NCI-H69 (cell line): ENCODE measurements at regions not wholly inside any gene's neighbourhood (a gene's known extent, or its start where the extent isn't known, plus 50 kb on each side); places are given as distances from the start of the nearest gene placed in this dataset.
"Not testable (repeated sequence)": the region's sequence is repeated elsewhere in the genome, so short reads cannot be mapped to it uniquely, and the experiment has no call there.

ENCODE experiments used
- DNase-seq: peaks from one replicate; lab custom pipeline; 2025; lab: John Stamatoyannopoulos, UW

DNA sequence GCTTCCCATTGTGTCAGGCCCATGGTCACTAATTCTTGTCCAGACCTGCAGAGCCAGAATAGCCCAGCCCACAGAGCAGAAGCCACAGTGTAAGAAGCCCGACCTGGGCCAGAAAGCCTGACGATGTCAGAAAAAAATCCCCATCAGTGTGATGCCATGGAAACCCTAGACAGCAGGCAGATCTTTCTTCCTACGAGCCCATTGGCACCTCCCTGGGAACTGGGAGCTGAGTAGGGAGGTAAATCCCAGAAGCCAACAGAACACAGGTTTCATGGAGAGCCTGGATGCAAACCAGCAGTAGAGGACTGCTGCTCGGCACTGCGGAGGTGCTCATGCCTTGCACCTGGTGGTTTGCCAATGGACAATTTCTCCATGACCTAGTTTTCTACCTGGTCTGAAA, 82.2 kb upstream of the SLC22A16 start:
- no peak for DNase-seq

DNA sequence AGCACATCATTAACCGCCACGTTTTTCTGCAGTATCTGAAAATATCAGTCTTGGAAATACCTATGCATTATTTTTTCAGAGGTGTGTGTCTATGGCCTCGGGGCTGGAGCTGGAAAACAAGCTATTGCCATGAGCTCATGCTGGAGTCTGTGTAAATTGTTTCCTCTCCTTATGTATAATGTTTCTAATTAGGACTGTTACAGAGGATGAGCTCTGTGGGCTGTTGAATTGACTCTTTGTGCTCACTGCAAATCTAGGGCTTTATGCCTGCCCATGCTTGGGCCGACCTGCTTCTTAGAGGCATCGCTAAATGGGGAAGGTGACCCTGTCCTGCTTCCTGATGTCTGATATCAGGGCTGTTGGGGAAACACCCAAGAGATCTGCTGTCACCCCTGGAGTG, 80.8 kb upstream of the SLC22A16 start:
- DNase-seq, result peak; percentile 31

DNA sequence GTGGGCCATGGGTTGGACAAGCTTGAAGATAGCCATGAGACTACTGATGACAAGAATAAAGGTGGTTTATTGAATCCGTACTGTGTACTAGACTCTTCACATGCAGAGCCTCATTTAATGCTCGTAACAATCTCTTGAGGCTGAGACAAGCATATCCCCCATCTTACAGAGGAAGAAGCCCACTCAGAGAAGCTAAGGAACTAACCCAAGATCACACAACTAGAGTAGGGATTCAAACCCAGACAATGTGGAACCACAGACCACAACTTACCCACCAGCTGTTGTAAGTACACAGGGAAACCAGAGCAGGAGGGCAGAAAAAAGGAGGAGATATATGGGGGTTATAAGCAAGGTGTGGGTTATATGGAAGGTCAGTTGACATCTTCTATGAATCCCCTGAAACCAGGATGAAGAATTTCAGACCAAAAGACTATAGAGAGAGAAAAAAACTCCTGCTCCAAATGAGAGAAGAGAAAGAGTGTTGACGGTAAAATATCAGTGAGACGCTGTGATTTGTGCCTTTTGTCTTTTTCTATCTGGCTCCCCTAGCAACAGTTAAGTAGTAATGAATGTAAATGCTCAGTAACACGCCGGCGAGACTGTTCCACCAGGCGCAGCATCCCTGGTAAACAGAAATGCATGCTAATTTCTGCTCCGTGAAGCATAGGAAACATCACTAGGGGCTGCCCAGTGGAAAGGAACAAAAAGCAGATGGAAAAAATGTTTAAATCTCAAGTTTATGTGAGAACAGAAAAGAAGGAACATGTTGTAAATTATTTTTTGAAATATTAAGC, 80.1 kb upstream of the SLC22A16 start:
- no peak for DNase-seq

DNA sequence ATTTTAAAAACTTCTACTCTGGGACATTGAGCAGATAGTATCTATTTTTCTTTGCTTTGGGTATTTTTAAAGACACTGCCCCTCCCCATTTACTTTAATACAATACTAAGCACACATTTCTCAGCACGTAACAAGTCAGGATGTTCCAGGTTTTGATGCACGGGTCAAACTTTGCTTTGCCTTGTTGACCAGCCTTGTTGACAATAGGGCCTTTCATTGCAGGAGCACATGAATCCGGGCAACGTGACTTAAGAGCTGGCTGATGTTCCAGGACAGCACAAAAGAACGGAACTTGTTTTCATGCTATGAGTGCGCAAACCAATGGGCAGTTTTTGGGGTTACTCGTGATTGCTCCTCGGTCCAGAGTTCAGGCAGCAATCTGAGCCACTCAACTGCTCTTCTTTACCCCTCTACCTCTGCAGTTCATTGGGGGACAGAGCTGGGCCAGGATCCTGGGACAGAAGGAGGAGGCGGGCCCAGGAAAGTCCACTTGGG, 78.6 kb upstream of the SLC22A16 start:
- no peak for DNase-seq

DNA sequence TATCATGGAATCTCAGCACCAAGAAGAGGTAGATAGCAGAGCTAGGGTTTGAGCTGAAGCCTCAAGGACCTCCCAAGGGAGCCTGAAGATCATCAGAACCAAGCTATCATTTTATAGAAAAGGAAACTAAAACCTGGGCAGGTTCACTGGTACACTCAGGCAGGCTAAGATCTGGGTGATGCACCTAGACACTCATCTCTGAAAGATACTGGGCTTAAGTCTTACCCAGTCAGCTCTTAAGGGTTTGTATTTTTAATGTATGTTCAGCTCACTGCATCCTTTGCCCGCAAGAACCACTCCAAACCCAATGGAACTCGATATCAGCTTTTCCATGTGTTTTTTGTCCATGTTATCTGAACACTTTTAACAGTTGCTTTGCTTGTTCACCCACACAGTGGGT, 78.0 kb upstream of the SLC22A16 start:
- DNase-seq, result no peak

DNA sequence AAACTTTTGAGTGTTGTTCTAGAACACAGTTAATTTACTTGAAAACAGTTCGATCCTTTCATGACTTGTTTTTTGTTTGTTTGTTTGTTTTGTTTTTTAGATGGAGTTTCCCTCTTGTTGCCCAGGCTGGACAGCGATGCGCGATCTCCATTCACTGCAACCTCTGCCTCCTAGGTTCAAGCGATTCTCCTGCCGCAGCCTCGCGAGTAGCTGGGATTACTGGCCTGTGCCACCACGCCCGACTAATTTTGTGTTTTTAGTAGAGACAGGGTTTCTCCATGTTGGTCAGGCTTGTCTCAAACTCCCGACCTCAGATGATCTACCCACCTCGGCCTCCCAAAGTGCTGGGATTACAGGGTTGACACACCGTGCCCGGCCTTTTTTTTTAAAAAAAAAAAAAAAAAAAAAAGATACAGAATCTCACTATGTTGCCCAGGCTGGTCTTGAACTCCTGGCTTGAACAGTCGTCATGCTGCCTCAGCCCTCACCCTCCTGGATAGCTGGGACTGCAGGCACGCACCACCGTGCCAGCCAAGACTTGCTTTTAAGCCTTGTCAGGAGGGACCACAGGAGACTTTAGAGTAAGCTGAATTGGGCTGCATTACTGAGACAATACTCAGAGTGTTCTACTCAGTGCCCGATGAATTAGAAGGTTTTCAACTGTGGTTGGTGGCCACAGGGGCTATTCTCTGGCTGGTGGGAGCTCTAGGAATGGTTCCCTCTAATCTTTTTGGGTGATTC, 76.7 kb upstream of the SLC22A16 start:
- no peak for DNase-seq

DNA sequence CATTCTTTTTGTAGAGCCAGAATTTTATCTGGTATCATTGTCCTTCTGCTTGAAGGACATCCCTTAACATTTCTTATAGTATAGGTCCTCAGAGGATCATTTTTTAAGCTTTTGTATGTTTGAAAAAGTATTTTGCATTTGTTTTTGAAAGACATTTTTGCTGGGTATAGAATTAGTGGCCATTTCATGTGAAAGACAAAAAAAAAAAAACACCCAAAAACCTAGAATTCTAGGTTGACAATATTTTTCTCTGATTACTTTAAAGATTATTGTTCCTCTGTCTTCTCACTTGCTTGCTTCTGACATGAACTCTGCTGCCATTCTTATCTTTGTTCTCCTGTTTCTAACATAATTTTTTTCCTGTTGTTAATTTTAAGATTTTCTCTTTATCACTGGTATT, 75.7 kb upstream of the SLC22A16 start:
- DNase-seq, result no peak

DNA sequence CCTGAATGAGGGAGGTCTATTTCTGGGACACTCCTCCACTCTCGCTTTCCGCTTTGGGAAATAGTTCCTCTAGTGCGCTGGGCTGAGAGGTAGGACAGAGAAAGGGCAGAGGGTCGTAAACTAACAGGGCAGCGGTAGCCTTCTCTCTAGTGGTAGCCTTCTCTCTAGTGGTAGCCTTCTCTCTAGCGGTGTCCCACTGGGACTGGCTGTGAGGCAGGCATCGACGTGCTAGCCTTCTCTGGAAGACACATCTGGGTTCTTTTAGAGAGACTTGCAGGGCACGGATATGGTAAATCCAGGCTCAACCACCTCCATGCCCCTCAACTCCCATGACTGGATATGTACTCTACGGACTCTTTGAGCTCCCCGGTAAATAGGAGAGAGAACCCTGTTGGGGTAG, 74.7 kb upstream of the SLC22A16 start:
- no peak for DNase-seq

DNA sequence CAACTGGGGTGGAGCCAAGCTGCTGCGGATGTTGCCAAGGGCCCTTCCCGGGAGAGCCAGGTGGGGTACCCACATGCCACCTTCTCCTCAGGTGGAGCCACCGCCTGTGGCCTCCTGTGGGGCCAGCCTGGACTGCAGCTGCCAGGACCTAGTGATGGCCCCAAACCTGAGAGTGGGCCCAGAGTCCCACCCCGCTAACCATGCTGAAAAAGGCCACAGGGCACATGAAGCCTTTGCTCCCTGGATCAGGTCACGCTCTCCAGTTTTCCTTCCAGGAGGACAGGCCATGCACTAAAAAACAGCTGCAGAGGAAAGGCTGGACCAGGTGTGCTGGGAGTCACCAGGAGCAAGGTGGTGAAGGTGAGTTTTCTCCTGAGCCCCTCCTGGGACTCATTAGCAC, 73.9 kb upstream of the SLC22A16 start:
- peak; percentile 77 for DNase-seq

DNA sequence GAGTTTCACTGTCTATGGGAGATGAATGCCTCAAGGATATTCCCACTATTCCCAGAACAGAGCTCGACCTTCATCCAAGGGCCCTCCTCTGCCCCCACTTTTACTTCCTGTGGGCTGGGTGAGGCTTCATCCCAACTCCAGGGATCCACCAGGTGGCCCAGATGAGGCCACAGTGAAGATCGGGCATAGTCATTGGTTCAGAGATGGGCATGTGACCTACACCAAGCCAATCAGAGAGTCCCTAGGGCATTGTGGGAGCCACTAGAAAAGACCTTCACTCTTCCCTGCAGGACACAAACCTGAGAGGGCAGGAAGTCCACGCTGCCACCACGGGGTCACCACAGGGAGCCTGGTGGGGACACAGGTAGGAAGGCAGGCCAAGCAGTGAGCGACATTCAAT, 72.9 kb upstream of the SLC22A16 start:
- no peak for DNase-seq

DNA sequence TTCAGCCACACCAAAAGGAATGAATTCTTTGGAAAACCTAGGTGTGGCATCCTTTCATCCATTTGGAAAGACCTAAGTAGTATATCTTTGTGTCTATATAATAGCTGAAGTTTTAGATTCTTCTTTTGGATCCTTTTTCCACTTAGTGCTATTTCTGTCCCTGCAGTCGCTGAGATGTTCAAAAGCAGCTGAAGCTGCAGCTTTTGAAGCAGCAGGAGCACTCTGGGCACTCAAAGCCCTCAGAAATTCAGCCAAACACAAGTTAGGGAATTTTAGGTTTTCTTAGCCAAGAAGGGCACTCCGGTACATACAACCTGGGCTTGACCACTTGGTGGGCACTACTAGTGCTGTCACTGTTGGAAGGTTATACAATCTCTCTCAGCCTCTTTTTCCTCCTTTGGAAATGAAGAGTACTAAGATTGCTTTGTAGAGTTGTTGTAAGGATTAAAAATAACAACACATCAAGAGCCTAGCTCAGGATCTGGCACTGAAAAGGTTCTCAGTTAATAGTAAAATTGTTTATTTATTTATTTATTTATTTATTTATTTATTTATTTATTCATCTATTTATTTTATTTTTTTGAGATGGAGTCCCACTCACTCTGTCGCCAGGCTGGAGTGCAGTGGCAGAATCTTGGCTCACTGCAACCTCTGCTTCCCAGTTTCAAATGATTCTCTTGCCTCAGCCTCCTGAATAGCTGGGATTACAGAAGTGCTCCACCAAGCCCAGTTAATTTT, 71.9 kb upstream of the SLC22A16 start:
- no peak for DNase-seq

DNA sequence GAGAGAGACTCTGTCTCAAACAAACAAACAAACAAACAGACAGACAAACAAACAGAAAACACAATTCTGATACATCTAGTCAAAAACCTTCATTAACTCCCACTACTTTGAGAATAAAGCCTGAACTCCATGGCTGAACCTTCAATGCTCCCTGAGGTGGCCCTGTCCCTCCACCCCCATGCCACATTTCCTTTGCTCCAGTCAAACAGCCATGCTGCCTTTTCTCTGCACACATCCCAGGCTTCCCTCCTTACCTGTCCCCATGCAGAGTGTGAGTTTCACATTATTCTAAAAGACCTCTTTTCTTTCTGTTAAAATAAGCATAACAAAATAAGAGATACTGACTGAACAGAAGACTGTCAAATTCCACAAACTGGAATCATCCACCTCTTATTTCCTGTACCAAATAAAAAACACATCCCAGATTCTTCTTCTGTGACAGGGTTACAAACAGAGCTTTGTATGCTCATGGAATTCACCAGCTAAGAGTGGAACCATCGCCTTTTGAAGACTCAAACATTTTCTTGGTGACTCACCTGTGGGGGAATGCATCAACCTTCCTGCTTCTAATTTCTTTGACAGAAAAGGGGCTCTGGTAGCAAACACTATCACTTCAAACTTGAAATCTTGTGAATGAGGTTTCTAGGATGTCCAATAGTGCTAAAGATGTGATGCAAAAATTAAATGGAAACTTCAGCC, 71.0 kb upstream of the SLC22A16 start:
- DNase-seq, result no peak

DNA sequence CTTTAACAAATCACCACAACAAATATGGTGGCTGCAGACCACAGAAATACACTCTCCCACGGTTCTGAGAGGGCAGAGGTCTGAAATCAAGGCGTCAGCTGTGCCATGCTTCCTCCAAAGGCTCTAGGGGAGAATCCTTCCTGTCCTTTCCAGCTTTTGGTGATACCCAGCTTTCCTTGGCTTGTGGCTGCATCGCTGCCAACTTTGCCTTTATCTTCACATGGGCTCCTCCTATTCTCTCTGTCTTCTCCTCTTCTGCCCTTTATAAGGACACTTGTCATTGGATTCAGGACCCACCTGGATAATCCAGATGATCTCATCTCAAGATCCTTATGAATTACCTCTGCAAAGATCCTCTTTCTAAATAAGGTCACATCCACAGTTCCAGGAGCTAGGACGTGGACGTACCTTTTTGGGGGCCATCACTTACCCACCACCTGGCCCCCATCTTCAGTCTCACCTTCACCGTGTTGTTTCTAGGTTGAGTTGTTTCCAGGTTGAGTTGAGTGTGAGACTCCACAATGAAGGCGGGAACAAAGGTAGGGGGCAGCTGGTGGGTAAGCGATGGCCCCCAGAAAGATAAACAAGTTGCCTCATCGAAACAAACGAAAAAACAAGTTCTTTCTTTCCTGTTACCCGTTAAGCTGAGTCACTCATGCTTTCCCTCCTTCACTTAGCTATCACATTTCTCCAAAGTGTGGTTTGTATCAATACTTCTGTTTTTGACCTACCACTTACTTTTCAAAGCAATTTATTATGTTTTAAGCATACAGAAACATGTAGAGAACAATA, 68.9 kb upstream of the SLC22A16 start:
- DNase-seq, result no peak

DNA sequence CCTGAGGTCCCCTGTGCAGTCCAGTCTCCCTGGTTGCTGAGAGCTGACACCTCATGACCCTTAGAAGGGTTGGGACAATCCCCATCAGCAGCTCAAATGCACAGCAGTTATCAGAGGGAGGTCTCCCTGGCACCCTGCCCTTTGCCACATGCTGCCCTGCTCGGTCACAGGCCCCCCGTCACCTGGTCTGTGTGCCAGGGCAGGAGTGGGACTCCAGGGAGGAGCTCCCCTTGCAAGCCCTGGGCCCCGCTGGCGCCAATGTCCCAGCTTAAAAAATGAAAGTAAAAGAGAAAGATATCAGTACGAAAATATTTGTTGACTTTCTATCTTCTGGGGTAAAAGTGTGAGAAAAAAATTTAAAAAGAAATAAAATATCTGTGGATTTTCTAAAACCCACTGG, 68.1 kb upstream of the SLC22A16 start:
- DNase-seq, result no peak

DNA sequence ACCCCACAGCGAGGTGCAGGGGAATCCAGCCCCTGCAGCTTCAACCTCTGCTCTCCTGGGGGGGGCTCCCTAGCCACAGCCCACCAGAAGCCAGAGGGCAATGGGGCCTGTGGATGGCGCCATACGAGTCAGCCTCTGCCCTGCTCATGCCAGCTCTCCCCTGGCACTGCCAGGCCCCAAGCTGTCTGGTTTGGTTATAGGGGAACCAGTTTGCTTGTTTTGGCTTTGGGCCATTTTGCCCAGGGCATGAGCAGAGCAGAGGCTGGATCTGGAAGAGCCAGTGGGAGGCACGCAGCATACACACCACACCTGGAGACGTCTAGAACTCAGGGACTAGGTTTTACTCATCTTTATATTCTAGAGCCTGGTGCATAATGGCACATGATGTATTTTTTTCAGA, 66.7 kb upstream of the SLC22A16 start:
- peak; percentile 89 for DNase-seq

DNA sequence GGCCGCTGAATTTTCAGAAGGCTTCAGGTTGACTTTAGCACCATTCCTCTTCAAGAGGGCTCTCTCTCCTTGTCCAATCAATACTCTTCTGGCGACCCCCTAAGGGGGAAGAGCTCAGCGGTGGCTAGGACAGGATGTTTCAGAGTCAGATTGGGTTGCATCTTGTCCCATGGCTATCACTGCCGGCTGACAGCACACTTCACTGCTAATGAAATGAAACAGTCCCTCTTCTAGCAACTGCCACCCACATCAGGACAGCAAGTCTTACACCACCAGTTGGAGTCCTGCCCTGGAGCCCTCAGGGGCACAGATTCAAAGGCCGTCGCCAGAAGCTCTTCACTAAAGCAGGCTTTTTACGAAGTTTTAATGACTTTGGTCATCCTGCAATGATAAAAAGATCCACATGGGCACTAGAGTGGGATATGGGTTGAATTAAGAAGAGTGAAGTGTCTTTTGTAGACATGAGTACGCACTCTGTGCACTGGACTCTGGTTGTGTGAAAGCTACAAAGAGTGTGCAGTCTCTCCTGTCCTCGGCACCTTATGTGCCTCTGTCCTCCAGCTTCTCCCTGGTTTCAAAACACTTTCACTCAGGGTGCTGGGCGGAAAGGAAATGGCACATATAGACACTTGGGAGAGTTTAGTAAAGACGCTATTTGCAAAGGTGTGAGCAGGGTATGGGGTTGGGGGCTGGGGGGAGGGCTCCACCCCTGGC, 66.1 kb upstream of the SLC22A16 start:
- no peak for DNase-seq

DNA sequence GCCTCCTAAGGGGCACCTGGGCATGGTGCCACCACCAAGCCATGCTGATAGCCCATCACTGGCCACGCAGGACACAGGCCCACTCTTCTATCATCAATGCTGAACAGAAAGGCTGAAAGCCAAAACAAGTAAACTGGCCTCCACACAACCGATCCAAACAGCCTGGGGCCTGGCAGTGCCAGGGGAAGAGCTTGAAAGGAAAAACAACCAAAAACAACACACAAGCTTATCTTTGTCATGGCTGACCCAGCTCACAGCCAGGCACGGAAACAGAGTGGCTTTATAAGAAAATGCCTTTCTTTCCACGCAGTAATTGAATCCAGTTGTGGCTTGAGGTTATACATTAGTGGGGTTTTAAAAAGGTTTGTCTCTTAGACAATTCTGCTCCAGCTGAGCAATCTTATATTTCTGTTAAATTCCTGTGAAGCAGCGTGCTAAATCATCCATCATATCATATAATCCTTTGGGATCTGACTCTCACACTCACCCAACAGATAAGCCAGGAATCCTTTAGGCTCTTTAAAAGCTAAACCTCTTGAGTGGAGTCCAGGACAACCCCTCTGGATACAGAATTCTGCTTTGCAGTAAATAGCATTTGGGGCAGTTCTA, 65.4 kb upstream of the SLC22A16 start:
- no peak for DNase-seq

DNA sequence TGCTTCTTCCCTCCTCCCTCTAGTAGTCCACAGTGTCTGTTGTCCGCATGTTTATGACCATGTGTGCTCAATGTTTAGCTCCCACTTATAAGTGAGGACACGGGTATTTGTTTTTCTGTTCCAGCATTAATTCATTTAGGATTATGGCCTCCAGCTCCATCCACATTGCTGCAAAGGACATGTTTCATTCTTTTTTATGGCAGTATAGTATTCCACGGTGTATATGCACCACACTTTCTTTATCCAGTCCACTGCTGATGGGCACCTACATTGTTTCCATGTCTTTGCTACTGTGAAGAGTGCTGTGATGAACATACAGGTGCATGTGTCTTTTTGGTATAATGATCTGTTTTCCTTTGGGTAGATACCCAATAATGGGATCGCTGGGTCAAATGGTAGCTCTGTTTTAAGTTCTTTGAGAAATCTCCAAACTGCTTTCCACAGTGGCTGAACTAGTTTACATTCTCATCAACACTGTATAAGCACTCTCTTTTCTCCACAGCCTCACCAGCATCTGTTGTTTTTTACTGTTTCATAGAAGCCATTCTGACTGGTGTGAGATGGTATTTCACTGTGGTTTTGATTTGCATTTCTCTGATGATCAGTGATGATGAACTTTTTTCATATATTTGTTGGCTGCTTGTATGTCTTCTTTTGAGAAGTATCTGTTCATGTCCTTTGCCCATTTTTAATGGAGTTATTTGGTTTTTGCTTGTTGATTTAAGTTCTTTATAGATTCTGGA, 63.0 kb upstream of the SLC22A16 start:
- DNase-seq, result not testable (repeated sequence)

DNA sequence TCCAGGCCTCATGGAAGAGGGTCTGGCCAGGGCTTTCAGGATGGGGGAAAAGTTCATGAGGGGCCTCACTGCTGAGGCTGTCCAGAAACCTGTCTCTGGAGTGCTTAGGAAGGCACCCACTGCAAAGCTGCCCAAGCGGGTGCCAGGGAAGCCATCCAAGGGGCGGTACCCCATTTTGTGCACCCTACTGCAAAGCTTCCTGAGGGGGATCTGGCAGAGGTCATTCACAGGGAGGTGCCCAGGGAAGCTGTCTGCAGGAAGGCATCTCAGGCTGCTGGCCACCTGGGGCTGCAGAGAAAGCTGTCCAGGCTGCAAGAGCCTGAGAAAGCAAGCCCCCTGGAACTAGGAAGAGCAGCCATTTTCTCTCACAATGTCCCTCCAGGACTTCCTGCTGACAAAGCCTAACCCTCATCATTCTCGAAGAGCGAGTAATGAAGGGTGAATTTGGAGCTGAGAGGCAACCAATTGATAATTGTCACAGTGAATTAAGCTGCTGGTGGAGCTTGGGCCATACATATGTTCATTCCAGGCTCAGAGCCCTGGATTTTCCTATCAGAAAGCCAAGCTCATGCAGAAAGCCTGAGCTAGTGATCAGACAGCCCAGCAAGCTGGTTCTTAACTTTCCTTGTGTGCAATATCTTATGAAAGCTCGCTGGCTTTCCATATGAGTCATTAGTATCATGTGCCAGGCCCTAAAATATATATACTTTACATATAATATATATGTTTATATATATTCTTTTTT, 62.2 kb upstream of the SLC22A16 start:
- DNase-seq, result no peak
